ENCODE measurements at regions not wholly inside any gene's neighbourhood (a gene's known extent, or its start where the extent isn't known, plus 50 kb on each side); places are given as distances from the start of the nearest gene placed in this dataset.

DNA sequence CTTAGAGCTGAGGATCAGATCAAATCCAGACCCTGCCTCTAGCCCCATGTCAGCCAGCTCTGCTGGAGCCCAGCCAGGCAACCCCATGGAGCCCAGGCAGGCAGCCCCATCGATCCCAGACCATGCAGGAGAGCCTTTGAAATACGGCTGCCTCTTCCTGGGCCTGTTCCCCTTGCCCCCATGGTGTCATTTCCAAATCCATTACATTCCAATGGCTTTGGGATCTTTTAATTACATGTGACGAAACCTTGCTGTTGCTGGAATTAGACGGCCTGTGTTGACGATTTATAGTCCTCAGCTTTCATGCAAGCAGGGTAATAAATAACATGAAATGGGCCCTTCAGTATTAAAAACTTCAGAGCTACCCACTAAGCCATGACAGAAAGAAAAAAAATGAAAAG is 75.8 kb upstream of the SLC14A2 start:
- Mint-ChIP-seq H3K36me3 (ENCODE audit: low read depth) (no peaks in the 10 kb centered on the region), H3K9me3 (peaks cover 37% of the 10 kb centered on the region), H3K4me1 (ENCODE audit: low read depth) (no peaks in the 10 kb centered on the region), H3K27me3 (no peaks in the 10 kb centered on the region), H3K27ac (no peak overlapping the region), H3K4me3 (no peak overlapping the region)
- intact Hi-C loops (cut with micrococcal nuclease): no loop called here

DNA sequence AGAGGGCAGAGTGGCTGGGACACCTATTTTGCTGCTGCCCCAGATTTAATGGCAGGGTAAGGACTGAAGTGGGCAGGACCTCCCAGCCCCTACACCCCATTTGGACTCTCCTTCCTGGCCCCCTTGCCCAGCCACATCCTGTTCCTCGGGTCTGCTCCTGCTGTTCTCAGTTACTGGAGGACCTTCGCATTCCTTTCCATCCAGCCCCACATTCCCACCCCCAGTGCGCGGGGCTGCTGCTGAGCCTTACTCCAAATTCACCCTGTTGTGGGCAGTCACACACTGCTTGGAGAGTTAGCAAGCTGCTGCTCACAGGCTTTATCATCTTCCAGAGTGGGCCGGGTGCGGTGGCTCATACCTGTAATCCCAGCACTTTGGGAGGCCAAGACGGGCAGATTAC is 75.2 kb upstream of the SLC14A2 start:
- H3K36me3 Mint-ChIP-seq (ENCODE audit: low read depth): no peaks in the 10 kb centered on the region
- H3K9me3 Mint-ChIP-seq: peaks cover 37% of the 10 kb centered on the region
- no peak overlapping the region for H3K4me3 Mint-ChIP-seq
- intact Hi-C loops (cut with micrococcal nuclease): no loop called here
- H3K27me3 Mint-ChIP-seq: no peaks in the 10 kb centered on the region
- H3K4me1 Mint-ChIP-seq (ENCODE audit: low read depth): no peaks in the 10 kb centered on the region
- H3K27ac Mint-ChIP-seq: no peak overlapping the region

DNA sequence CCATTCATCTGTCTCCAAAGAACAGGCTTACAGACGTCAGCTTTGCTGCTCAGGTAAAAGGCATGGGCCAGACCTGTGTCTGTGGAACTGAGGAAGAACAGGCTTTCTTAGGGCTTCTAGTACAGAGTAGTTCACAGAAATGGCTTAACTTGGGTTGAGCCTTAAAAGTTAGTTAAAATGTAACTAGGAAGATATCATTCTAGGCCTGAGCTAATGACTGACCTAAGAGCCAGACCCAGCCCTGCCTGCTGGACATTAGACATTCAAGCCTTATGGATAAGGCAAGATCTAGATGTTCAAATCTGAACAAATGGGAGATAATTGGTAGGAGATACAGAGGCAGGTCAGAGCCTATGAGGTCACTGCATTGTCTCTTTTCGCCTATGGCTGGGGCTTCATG is 73.9 kb upstream of the SLC14A2 start:
- Mint-ChIP-seq H3K4me1 (ENCODE audit: low read depth) (no peaks in the 10 kb centered on the region), H3K9me3 (peaks cover 37% of the 10 kb centered on the region), H3K36me3 (ENCODE audit: low read depth) (no peaks in the 10 kb centered on the region), H3K27ac (no peak overlapping the region), H3K4me3 (no peak overlapping the region), H3K27me3 (no peaks in the 10 kb centered on the region)
- intact Hi-C loops (cut with micrococcal nuclease): no loop called here

DNA sequence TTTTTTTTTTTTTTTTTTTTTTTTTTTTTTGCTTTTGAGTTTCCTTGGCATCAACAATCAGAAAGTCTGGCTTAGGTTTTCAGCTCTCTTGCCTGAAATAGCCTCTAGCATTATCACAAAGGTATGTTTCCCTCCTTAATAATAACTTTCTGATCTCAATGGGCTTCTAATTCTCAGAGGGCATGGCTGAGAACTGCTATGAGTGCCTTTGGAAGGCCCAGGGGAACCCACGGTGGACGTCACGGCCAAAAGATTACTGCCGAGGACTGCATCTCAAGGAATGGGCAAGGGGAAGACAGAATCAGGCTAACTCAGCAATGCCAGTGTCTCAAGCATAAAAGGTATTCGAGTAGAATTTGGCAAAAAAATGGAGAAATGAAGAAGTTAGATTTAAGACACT is 73.2 kb upstream of the SLC14A2 start:
- no peak overlapping the region for H3K27ac Mint-ChIP-seq
- H3K27me3 Mint-ChIP-seq: no peaks in the 10 kb centered on the region
- H3K4me1 Mint-ChIP-seq (ENCODE audit: low read depth): no peaks in the 10 kb centered on the region
- no peak overlapping the region for H3K4me3 Mint-ChIP-seq
- H3K36me3 Mint-ChIP-seq (ENCODE audit: low read depth): no peaks in the 10 kb centered on the region
- intact Hi-C loops (cut with micrococcal nuclease): no loop called here
- peaks cover 35% of the 10 kb centered on the region for H3K9me3 Mint-ChIP-seq

DNA sequence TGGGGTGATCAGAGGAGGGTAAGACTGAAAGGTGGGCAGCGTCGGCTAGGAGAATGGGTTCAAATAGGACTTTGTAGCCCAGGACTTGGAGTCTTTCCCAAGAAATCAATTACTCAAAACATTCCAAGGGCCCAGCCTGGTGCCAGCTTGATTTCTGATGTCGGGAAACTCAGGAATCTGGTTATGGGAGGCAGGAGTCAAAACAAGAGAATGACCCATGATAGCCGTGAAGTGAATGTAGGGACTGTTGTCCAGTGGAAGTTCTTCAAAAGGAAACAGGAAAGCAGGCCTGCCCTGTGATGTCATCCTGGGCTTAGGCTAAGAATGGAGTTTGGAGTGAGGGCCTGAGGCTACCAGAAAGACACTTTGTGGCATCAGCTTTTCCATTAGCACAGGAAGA is 67.4 kb upstream of the SLC14A2 start:
- Mint-ChIP-seq H3K36me3 (ENCODE audit: low read depth) (no peaks in the 10 kb centered on the region), H3K4me3 (no peak overlapping the region), H3K27me3 (no peaks in the 10 kb centered on the region), H3K9me3 (no peaks in the 10 kb centered on the region), H3K27ac (no peak overlapping the region), H3K4me1 (ENCODE audit: low read depth) (peaks cover 12% of the 10 kb centered on the region)
- intact Hi-C loops (cut with micrococcal nuclease): no loop called here

DNA sequence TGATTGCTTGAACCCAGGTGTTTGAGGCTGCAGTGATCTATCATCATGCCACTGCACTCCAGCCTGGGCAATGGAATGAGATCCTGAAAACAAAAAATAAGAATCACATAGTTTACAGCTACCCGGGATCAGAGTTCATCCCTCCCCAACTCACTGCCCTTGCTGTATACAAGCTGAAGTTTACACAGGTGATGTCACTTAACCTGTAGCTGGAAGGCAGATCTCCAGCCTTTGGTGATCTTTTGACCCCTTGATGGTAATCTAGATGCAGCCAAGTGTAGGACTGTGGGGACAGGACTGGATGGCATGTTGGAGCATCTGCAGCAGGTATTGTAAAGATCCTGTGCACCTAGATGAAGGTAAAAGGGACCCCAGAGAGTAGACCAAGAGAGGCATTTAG is 66.7 kb upstream of the SLC14A2 start:
- no peak overlapping the region for H3K27ac Mint-ChIP-seq

DNA sequence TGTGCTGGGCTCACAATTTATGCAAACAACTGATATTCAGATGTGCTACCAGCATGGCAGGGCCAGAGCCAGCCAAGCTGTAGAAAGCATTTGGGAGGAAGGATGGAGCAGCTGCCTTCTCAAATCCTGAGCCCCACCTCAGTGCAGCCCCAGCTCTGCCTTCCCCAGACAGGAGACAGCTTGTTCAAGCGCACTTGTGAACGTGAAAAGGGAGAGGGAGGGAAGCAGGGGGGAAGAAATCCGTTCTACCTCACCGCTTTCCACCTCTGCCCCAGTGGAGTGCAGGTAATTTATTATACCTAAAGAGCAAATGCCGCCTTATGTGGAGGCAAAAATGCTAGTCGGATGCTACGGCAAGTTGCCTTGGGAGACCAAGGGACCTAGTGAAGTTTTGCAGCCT is 66.0 kb upstream of the SLC14A2 start:
- no peaks in the 10 kb centered on the region for H3K9me3 Mint-ChIP-seq
- intact Hi-C loops (cut with micrococcal nuclease): no loop called here
- no peak overlapping the region for H3K27ac Mint-ChIP-seq
- H3K27me3 Mint-ChIP-seq: no peaks in the 10 kb centered on the region
- no peak overlapping the region for H3K4me3 Mint-ChIP-seq
- peaks cover 12% of the 10 kb centered on the region for H3K4me1 Mint-ChIP-seq (ENCODE audit: low read depth)
- H3K36me3 Mint-ChIP-seq (ENCODE audit: low read depth): no peaks in the 10 kb centered on the region

More for the DNA sequence above, 66.7 kb upstream of the SLC14A2 start:
- no peak overlapping the region for H3K4me3 Mint-ChIP-seq
- H3K4me1 Mint-ChIP-seq (ENCODE audit: low read depth): peaks cover 12% of the 10 kb centered on the region
- no peaks in the 10 kb centered on the region for H3K9me3 Mint-ChIP-seq
- H3K36me3 Mint-ChIP-seq (ENCODE audit: low read depth): no peaks in the 10 kb centered on the region
- intact Hi-C loops (cut with micrococcal nuclease): no loop called here
- no peaks in the 10 kb centered on the region for H3K27me3 Mint-ChIP-seq

DNA sequence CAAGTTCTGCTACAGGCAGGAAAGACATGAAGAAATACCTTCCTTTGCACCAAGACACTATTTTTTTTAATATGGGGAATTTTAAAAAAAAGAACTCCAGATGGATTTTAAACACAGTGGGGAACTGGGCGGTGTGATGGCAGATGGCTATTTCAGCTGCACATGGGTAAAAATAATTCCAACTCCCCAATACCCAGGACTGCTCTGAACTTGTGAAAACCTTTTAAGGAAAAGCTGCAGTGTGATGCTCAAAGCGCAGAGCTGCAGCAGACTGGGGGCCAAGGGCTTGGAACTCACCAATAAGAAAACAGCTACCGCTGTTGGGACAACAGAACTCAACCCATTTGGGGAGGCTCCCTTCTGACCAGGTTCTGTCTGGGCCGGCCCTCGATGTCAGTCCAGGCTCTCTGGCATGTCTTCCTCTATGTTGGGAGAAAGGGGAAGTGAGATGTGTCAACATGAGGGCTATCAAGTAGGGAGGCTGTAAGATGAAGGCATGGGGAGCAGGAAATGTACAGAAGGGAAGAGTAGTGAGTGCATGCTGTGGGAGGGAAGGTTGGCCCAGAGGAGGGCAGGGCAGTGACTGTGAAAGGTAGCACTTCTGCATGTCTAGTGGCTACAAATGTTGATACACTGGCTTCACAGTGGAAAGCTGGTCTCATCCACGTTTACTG is 64.0 kb upstream of the SLC14A2 start:
- H3K36me3 Mint-ChIP-seq (ENCODE audit: low read depth): no peaks in the 10 kb centered on the region
- intact Hi-C loops (cut with micrococcal nuclease): no loop called here
- peaks cover 12% of the 10 kb centered on the region for H3K4me1 Mint-ChIP-seq (ENCODE audit: low read depth)
- H3K9me3 Mint-ChIP-seq: no peaks in the 10 kb centered on the region
- H3K4me3 Mint-ChIP-seq: no peak overlapping the region
- H3K27me3 Mint-ChIP-seq: no peaks in the 10 kb centered on the region
- no peak overlapping the region for H3K27ac Mint-ChIP-seq

DNA sequence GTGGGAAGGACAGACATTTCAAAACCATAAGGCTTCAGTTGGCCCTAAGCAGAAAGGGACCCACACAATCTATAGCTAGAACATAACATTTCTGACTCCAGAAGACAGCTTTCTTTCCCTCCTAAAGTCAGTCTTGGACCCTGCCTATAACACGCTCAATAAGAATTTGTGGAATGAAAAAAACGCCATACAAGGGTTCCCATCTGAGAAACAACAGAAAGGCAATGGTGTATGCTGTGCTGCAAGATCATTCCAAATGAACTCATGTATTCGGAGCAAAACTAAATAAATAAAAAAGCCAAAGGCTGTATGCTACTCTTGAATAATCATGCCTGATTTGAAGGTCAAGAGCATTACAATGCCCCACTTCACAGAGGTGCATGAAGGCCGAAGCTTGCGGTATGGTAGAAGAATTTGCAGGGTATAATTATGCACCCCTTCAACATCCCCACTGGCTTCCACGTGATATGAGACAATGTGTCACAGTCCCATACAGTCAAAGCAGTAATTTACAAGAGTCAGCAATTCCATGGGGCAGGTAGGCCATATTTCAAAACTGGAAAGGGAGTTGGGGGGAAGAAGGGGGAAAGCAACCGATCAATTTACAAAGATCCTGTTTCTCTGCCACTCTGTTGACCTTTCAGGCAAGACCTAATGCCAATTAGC is 61.4 kb upstream of the SLC14A2 start:
- H3K27me3 Mint-ChIP-seq: no peaks in the 10 kb centered on the region

DNA sequence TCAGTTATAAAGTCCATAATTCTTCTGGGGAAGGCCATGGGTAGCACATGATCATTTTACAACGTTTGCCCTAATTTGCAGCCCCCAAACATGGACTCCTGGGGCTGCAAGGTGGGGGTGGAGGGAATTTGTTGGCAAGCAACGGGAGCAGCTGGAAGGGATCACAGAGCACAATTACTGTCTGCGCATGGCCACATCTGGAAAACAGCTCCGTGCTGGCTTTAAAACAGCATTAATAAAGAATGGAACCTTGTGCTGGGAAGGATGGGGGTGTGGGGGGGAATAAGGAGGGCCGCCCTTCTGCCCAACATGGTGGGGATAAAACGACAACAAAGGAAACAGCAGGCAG is 60.9 kb upstream of the SLC14A2 start:
- Mint-ChIP-seq H3K27me3 (no peaks in the 10 kb centered on the region), H3K4me1 (ENCODE audit: low read depth) (peaks cover 12% of the 10 kb centered on the region), H3K27ac (no peak overlapping the region), H3K4me3 (no peak overlapping the region), H3K36me3 (ENCODE audit: low read depth) (no peaks in the 10 kb centered on the region), H3K9me3 (no peaks in the 10 kb centered on the region)
- intact Hi-C loops (cut with micrococcal nuclease): no loop called here

More for the DNA sequence above, 61.4 kb upstream of the SLC14A2 start:
- Mint-ChIP-seq H3K9me3 (no peaks in the 10 kb centered on the region), H3K4me1 (ENCODE audit: low read depth) (peaks cover 12% of the 10 kb centered on the region), H3K27ac (no peak overlapping the region), H3K36me3 (ENCODE audit: low read depth) (no peaks in the 10 kb centered on the region), H3K4me3 (no peak overlapping the region)
- intact Hi-C loops (cut with micrococcal nuclease): no loop called here

DNA sequence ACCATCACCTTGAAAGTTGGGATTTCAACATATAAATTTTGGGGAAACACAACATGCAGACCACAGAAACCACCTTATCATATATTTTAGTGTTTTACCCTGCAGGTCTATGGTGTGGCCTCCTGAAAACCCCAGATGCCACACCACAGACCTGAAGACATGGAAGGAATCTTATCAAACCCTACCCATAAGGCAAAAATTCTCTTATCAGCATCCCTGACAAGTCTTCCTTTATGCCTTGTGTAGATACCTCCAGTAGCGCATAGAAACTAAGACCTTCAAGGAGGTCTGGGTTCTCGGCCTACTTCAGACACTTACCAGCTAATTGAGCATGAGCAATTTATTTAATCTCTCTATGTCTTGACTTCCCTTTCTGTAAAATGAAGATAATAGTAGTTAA is 59.1 kb upstream of the SLC14A2 start:
- no peaks in the 10 kb centered on the region for H3K36me3 Mint-ChIP-seq (ENCODE audit: low read depth)
- intact Hi-C loops (cut with micrococcal nuclease): no loop called here

DNA sequence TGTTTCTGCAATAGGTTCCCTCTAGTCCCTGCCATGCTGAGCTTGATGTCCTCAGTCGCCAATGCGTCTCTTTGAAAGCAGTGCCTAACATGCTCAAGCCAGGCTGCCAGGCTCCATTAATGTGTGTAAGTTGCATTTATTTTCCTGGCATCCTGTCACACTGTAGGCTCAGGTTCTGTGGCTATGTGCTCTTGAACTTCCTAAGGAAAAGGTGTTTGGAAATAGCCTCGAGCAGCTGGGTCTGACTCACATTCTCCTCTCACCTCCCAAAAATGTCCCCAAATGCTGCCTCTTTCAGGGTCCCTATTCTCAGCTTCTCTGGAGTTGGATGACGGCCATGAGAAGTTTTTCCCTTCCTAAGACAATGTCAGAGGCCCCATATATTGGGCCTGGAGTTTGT is 58.0 kb upstream of the SLC14A2 start:
- no peaks in the 10 kb centered on the region for H3K27me3 Mint-ChIP-seq
- intact Hi-C loops (cut with micrococcal nuclease): no loop called here
- no peaks in the 10 kb centered on the region for H3K36me3 Mint-ChIP-seq (ENCODE audit: low read depth)
- H3K27ac Mint-ChIP-seq: no peak overlapping the region
- H3K4me3 Mint-ChIP-seq: no peak overlapping the region
- no peaks in the 10 kb centered on the region for H3K9me3 Mint-ChIP-seq
- H3K4me1 Mint-ChIP-seq (ENCODE audit: low read depth): peaks cover 4% of the 10 kb centered on the region

More for the DNA sequence above, 59.1 kb upstream of the SLC14A2 start:
- no peaks in the 10 kb centered on the region for H3K9me3 Mint-ChIP-seq
- no peak overlapping the region for H3K27ac Mint-ChIP-seq
- H3K4me3 Mint-ChIP-seq: no peak overlapping the region
- no peaks in the 10 kb centered on the region for H3K27me3 Mint-ChIP-seq
- H3K4me1 Mint-ChIP-seq (ENCODE audit: low read depth): peaks cover 11% of the 10 kb centered on the region

DNA sequence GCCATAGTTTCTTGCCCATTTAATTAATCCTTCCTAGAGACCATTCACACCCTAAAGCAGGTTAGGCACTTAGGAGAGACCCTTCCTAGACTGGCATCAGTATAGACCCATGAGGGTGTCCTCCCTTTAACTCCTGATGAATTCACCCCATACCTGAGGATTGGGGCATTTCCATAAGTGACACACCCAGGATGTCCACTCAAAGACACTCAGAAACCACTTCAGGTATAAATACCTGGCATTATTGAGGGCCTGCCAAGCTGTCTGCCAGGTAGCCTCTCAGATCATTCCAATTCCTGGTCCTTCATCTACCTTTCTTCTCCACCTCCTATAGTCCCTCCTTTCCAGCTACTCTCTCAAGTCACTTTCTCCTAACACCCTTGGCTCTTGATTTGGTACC is 57.5 kb upstream of the SLC14A2 start:
- H3K4me3 Mint-ChIP-seq: no peak overlapping the region
- no peaks in the 10 kb centered on the region for H3K9me3 Mint-ChIP-seq
- H3K27me3 Mint-ChIP-seq: no peaks in the 10 kb centered on the region
- intact Hi-C loops (cut with micrococcal nuclease): no loop called here
- no peaks in the 10 kb centered on the region for H3K4me1 Mint-ChIP-seq (ENCODE audit: low read depth)
- no peak overlapping the region for H3K27ac Mint-ChIP-seq
- H3K36me3 Mint-ChIP-seq (ENCODE audit: low read depth): no peaks in the 10 kb centered on the region

DNA sequence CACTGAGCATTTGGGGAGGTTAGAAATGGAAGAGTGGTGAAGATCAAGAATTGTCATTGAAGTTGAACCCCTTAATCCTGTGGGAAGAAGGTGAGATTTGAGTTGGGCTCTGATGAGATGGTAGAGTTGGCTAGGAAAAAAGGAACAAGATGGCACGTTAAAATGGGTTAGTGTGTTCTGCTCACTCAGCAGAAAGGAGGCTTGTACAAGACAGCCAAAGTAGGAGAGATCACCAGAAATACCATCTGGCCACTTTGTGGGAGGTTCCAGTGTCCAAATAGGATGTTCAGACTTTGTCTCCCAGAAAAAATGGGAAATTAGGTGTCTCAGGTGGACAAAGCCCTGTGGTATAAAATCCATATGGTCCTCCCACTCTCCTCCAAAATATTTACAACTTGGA is 56.0 kb upstream of the SLC14A2 start:
- Mint-ChIP-seq H3K9me3 (no peaks in the 10 kb centered on the region), H3K4me1 (ENCODE audit: low read depth) (no peaks in the 10 kb centered on the region), H3K36me3 (ENCODE audit: low read depth) (no peaks in the 10 kb centered on the region), H3K27ac (no peak overlapping the region), H3K4me3 (no peak overlapping the region), H3K27me3 (no peaks in the 10 kb centered on the region)
- intact Hi-C loops (cut with micrococcal nuclease): no loop called here

DNA sequence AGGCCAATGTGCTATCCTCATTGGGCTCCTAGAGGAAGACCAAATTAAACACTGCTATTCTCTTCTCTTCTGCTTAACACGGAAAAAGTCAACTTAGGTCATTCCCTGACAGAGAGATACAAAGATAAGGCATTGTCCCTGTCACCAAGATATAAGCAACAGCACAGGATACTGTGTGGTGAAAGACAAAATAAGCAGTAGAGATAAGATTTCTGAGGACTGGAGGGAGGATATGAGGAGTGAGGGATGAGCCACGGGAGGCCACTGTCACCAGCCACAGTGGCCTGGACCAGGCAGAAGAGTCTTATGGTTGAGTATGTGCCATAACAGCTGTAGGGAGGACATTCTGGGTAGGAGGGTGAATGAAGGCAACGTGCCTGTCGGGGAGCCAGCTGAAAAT is 54.4 kb upstream of the SLC14A2 start:
- H3K4me3 Mint-ChIP-seq: no peak overlapping the region
- no peaks in the 10 kb centered on the region for H3K9me3 Mint-ChIP-seq
- no peak overlapping the region for H3K27ac Mint-ChIP-seq
- H3K4me1 Mint-ChIP-seq (ENCODE audit: low read depth): no peaks in the 10 kb centered on the region
- no peaks in the 10 kb centered on the region for H3K27me3 Mint-ChIP-seq
- intact Hi-C loops (cut with micrococcal nuclease): no loop called here
- no peaks in the 10 kb centered on the region for H3K36me3 Mint-ChIP-seq (ENCODE audit: low read depth)

All from dendritic cell treated with granulocyte-macrophage colony-stimulating factor and Interleukin-4, amounts not matched to agents 40 ng/mL and 50 ng/mL, for 4 days (primary cell).